ENCODE measurements at regions not wholly inside any gene's neighbourhood (a gene's known extent, or its start where the extent isn't known, plus 50 kb on each side); places are given as distances from the start of the nearest gene placed in this dataset.
"Not testable (repeated sequence)": the region's sequence is repeated elsewhere in the genome, so short reads cannot be mapped to it uniquely, and the experiment has no call there.

GRCh38 chr21:38041493-38041892, 125.2 kb upstream of the KCNJ6 start:
- no peak for DNase-seq

GRCh38 chr21:38042246-38042645, 126.0 kb upstream of the KCNJ6 start:
- no peak for DNase-seq

GRCh38 chr21:38048167-38048566, 131.9 kb upstream of the KCNJ6 start:
- no peak for DNase-seq

GRCh38 chr21:38054334-38054733, 138.1 kb upstream of the KCNJ6 start:
- DNase-seq: no peak

GRCh38 chr21:38056481-38056880, 140.2 kb upstream of the KCNJ6 start:
- DNase-seq: no peak

- no peak for DNase-seq
These were observed 141.4 kb upstream of the KCNJ6 start for GRCh38 chr21:38057626-38058025.

GRCh38 chr21:38060533-38060932, 144.3 kb upstream of the KCNJ6 start:
- no peak for DNase-seq

- no peak for DNase-seq
These were observed 151.0 kb upstream of the KCNJ6 start for GRCh38 chr21:38067086-38067739.

- no peak for DNase-seq
These were observed 156.2 kb upstream of the KCNJ6 start for GRCh38 chr21:38072489-38072888.

- DNase-seq: no peak
These were observed 159.8 kb upstream of the KCNJ6 start for GRCh38 chr21:38075833-38076587.

GRCh38 chr21:38077569-38077968, 161.3 kb upstream of the KCNJ6 start:
- no peak for DNase-seq

- no peak for DNase-seq
These were observed 164.6 kb upstream of the KCNJ6 start for GRCh38 chr21:38080888-38081287.

- no peak for DNase-seq
These were observed 165.5 kb upstream of the KCNJ6 start for GRCh38 chr21:38081708-38082107.

GRCh38 chr21:38082936-38083485, 166.8 kb upstream of the KCNJ6 start:
- DNase-seq: no peak

GRCh38 chr21:38083535-38083934, 167.3 kb upstream of the KCNJ6 start:
- DNase-seq: no peak

GRCh38 chr21:38086580-38086979, 170.2 kb upstream of the KCNJ15 start:
- DNase-seq: no peak

- DNase-seq: no peak
These were observed 167.7 kb upstream of the KCNJ15 start for GRCh38 chr21:38088916-38089762.

GRCh38 chr21:38089763-38090046, 167.1 kb upstream of the KCNJ15 start:
- DNase-seq: no peak

GRCh38 chr21:38091061-38091460, 165.7 kb upstream of the KCNJ15 start:
- not testable (repeated sequence) for DNase-seq

- no peak for DNase-seq
These were observed 164.7 kb upstream of the KCNJ15 start for GRCh38 chr21:38092051-38092450.

- DNase-seq: peak; percentile 32
These were observed 161.6 kb upstream of the KCNJ15 start for GRCh38 chr21:38095220-38095619.

GRCh38 chr21:38097789-38098188, 159.0 kb upstream of the KCNJ15 start:
- DNase-seq: no peak

- DNase-seq: no peak
These were observed 144.5 kb upstream of the KCNJ15 start for GRCh38 chr21:38112219-38112789.
